Right hindlimb (tissue), 1 donor: ENCODE measurements at regions not wholly inside any gene's neighbourhood (a gene's known extent, or its start where the extent isn't known, plus 50 kb on each side); places are given as distances from the start of the nearest gene placed in this dataset.

Experiments used
- DNase-seq: peaks from one replicate; pipeline ENCODE4 v3.0.0-alpha.2; 2018

GRCh38 chr5:6806668-6807067, 93.4 kb downstream of the TENT4A start:
- no peak for DNase-seq

GRCh38 chr5:6808462-6808861, 95.2 kb downstream of the TENT4A start:
- DNase-seq, result no peak

GRCh38 chr5:6810641-6811405, 97.6 kb downstream of the TENT4A start:
- DNase-seq, result no peak

GRCh38 chr5:6812091-6812490, 98.9 kb downstream of the TENT4A start:
- no peak for DNase-seq

GRCh38 chr5:6812800-6813731, 99.8 kb downstream of the TENT4A start:
- DNase-seq, result no peak

- no peak for DNase-seq
These were observed 101.6 kb downstream of the TENT4A start for GRCh38 chr5:6814816-6815215.

GRCh38 chr5:6818594-6819511, 105.6 kb downstream of the TENT4A start:
- DNase-seq, result no peak

GRCh38 chr5:6819521-6819920, 106.3 kb downstream of the TENT4A start:
- no peak for DNase-seq

GRCh38 chr5:6820851-6821479, 107.7 kb downstream of the TENT4A start:
- no peak for DNase-seq

GRCh38 chr5:6822068-6822467, 108.8 kb downstream of the TENT4A start:
- DNase-seq, result no peak

- no peak for DNase-seq
These were observed 109.5 kb downstream of the TENT4A start for GRCh38 chr5:6822556-6823343.

- no peak for DNase-seq
These were observed 110.8 kb downstream of the TENT4A start for GRCh38 chr5:6823996-6824395.

GRCh38 chr5:6825678-6826244, 112.5 kb downstream of the TENT4A start:
- no peak for DNase-seq

- no peak for DNase-seq
These were observed 113.5 kb downstream of the TENT4A start for GRCh38 chr5:6826756-6827155.

GRCh38 chr5:6827526-6828219, 114.4 kb downstream of the TENT4A start:
- no peak for DNase-seq

GRCh38 chr5:6829150-6829784, 116.0 kb downstream of the TENT4A start:
- DNase-seq, result no peak

GRCh38 chr5:6830643-6831239, 117.5 kb downstream of the TENT4A start:
- DNase-seq, result no peak

GRCh38 chr5:6831678-6832671, 118.7 kb downstream of the TENT4A start:
- DNase-seq, result no peak
